ENCODE measurements at regions not wholly inside any gene's neighbourhood (a gene's known extent, or its start where the extent isn't known, plus 50 kb on each side); places are given as distances from the start of the nearest gene placed in this dataset.

DNA sequence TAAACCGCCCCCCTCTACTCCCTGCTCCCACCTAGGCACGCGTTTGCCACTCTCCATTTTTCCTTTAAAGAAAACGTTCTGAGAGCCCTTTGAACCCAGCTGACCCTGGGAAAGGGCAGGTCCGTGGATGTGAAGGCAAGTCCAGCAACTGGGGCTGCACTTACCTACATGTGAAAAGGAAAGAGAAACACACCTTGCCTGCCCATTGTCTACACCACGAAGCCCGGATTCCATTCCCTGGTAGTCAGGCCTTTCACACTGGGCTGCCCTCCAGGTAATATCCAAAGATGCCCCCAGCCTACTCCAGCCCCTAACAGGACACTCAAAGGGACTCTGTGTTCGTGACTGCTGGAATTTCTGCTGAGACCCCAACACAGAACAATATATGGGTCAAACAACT is 94.4 kb downstream of the CD83 start:
- no peak for TF ChIP-seq MAX (IDR thresholded peaks at IDR 0.05; ENCODE audit: low read depth)
- TF ChIP-seq CTCF (IDR thresholded peaks at IDR 0.05) = no peak
- TF ChIP-seq RFX5 (IDR thresholded peaks at IDR 0.05; ENCODE audit: low read length) = no peak
- no peak for TF ChIP-seq ZBTB33 (IDR thresholded peaks at IDR 0.05; ENCODE audit: borderline replicate concordance, low read depth)
- TF ChIP-seq USF2 (IDR thresholded peaks at IDR 0.05; ENCODE audit: borderline replicate concordance, low read depth, low read length) = no peak
- TF ChIP-seq JUND (IDR thresholded peaks at IDR 0.05) = no peak

All from SK-N-SH (cell line).